T-cell (primary cell): ENCODE measurements at regions not wholly inside any gene's neighbourhood (a gene's known extent, or its start where the extent isn't known, plus 50 kb on each side); places are given as distances from the start of the nearest gene placed in this dataset.
"Not testable (repeated sequence)": the region's sequence is repeated elsewhere in the genome, so short reads cannot be mapped to it uniquely, and the experiment has no call there.

Experiments
- ATAC-seq, 4 experiments: fragments of 200-7000 bp in 3 of 4; fragments of 150-1000 bp in 1 of 4; cut with Tn5 transposase; replicated peaks in 1 of 4; 1 replicate in 3 of 4; 2 replicates in 1 of 4; pipeline ENCODE4 v1.10.0; 2021; ENCODE audit warnings: moderate library complexity in 3 of 4, mild to moderate bottlenecking in 2 of 4, moderate number of reproducible peaks in 1 of 4
- CTCF ChIA-PET, 2 donors: fragments of 300-600 bp; sonication (Branson Sonifier 250); formaldehyde crosslinking; loops; one replicate each; lab custom pipeline; 2022; ENCODE audit warnings: antibody characterized with exemption in 2 of 2; lab: Charles Lee
- POLR2A ChIA-PET, 2 donors: fragments of 300-600 bp; sonication (Branson Sonifier 250); formaldehyde crosslinking; loops; one replicate each; lab custom pipeline; 2022; ENCODE audit warnings: antibody characterized with exemption in 2 of 2; lab: Charles Lee
- DNase-seq, 35 experiments: peaks; one replicate each; pipeline versions ENCODE4 v3.0.0 to v3.0.0-alpha.2; 2013 to 2023
- H3K27ac ChIP-seq: one replicate; pipeline ENCODE4 v1.5.1; 2013; ENCODE audit warnings: low read length
- H3K27me3 ChIP-seq, 2 experiments: replicated peaks in 1 of 2; 1 replicate in 1 of 2; 2 replicates in 1 of 2; pipeline versions ENCODE4 v1.6.1 to v1.7.0; 2013; ENCODE audit warnings: low read length in 1 of 2, mixed read lengths in 1 of 2; ENCODE audit not compliant: control insufficient read depth in 2 of 2, insufficient read depth in 2 of 2; ENCODE audit errors: extremely low read depth in 1 of 2
- H3K36me3 ChIP-seq, 2 donors: 1 replicate in 1 of 2; 2 replicates in 1 of 2; pipeline versions ENCODE4 v1.6.1 to v1.7.0; 2013; ENCODE audit warnings: low read length in 1 of 2; ENCODE audit not compliant: control insufficient read depth in 2 of 2, insufficient read depth in 1 of 2; ENCODE audit errors: extremely low read depth in 1 of 2
- H3K4me1 ChIP-seq, 2 experiments: 1 replicate in 1 of 2; 2 replicates in 1 of 2; pipeline versions ENCODE4 v1.6.1 to v1.7.0; 2013; ENCODE audit warnings: low read length in 2 of 2, mixed read lengths in 1 of 2; ENCODE audit not compliant: insufficient read depth in 2 of 2, control insufficient read depth in 1 of 2; ENCODE audit errors: extremely low read depth in 1 of 2
- H3K4me3 ChIP-seq, 2 donors: 1 replicate in 1 of 2; 2 replicates in 1 of 2; pipeline versions ENCODE4 v1.5.1 to v1.7.0; 2013; ENCODE audit warnings: mild to moderate bottlenecking in 2 of 2, low read length in 1 of 2, moderate library complexity in 1 of 2; ENCODE audit not compliant: control insufficient read depth in 1 of 2; ENCODE audit errors: extremely low read depth in 1 of 2
- H3K9me3 ChIP-seq: 2 replicates; pipeline ENCODE4 v1.7.0; 2013
- H3K27ac Mint-ChIP-seq, 2 donors: one replicate each; pipeline ENCODE4 v1.8.0; 2020 to 2021; ENCODE audit warnings: mild to moderate bottlenecking in 2 of 2, mixed read lengths in 2 of 2
- H3K27me3 Mint-ChIP-seq, 2 donors: one replicate each; pipeline ENCODE4 v1.8.0; 2021 to 2022; ENCODE audit warnings: mixed read lengths in 2 of 2
- H3K36me3 Mint-ChIP-seq: one replicate; pipeline ENCODE4 v1.8.0; 2021; ENCODE audit warnings: mixed read lengths
- H3K4me1 Mint-ChIP-seq, 3 donors: one replicate each; pipeline ENCODE4 v1.8.0; 2020 to 2022; ENCODE audit warnings: mixed read lengths in 3 of 3, mild to moderate bottlenecking in 1 of 3
- H3K4me3 Mint-ChIP-seq, 3 donors: one replicate each; pipeline ENCODE4 v1.8.0; 2020 to 2022; ENCODE audit warnings: mild to moderate bottlenecking in 3 of 3, mixed read lengths in 3 of 3, moderate library complexity in 3 of 3
- H3K9me3 Mint-ChIP-seq, 3 donors: one replicate each; pipeline ENCODE4 v1.8.0; 2020 to 2022; ENCODE audit warnings: mixed read lengths in 3 of 3
- WGBS: methylation state at CpG from one replicate; pipeline ENCODE4 v1.1.5; 2013; ENCODE audit warnings: missing lambda C conversion rate; ENCODE audit not compliant: insufficient coverage; 5-methylcytosine and 5-hydroxymethylcytosine counted together

- WGBS = 100% methylated on average over 2 of the region's 13 CpGs
- CTCF ChIA-PET, H3K4me1 ChIP-seq, H3K9me3 Mint-ChIP-seq, H3K9me3 ChIP-seq, POLR2A ChIA-PET, H3K4me1 Mint-ChIP-seq, H3K36me3 Mint-ChIP-seq, ATAC-seq, H3K27me3 ChIP-seq, DNase-seq, H3K27ac ChIP-seq, H3K4me3 Mint-ChIP-seq, H3K27ac Mint-ChIP-seq, H3K4me3 ChIP-seq, H3K36me3 ChIP-seq: not testable (repeated sequence)
- H3K27me3 Mint-ChIP-seq = peaks cover 0 to 10% of the 10 kb centered on the region in 2 donors
Observed at GRCh38 chrX:23458957-23459356, 124.3 kb downstream of the PTCHD1 start.

- no CpG with 5 or more reads among the region's 3 CpGs for WGBS
- H3K4me3 Mint-ChIP-seq = no peak overlapping the region
Observed at GRCh38 chrX:23465105-23465791, 130.6 kb downstream of the PTCHD1 start.

GRCh38 chrX:23465985-23466384 lies 131.3 kb downstream of the PTCHD1 start:
- Mint-ChIP-seq H3K27ac (no peak overlapping the region), H3K4me3 (no peak overlapping the region), H3K4me1 (no peaks in the 10 kb centered on the region), H3K9me3 (peaks cover 4 to 24% (median 9%) of the 10 kb centered on the region in 3 donors), H3K27me3 (peaks cover 0 to 10% of the 10 kb centered on the region in 2 donors), H3K36me3 (no peaks in the 10 kb centered on the region)
- Histone ChIP-seq H3K27me3 (no peaks in the 10 kb centered on the region), H3K4me3 (no peak overlapping the region), H3K9me3 (peaks cover 2% of the 10 kb centered on the region), H3K4me1 (no peaks in the 10 kb centered on the region), H3K36me3 (no peaks in the 10 kb centered on the region), H3K27ac (no peak overlapping the region)
- WGBS = no CpG with 5 or more reads among the region's 2 CpGs
- DNase-seq (no peak), ATAC-seq (no peak)
- ChIA-PET POLR2A (interaction anchor here in 1 of 2 donors (0.6 kb wide), 1 partner anchor 104 kb away, joined by 3 read pairs; no protein-coding TSS in a partner anchor), CTCF (no interaction called here)

More at GRCh38 chrX:23465105-23465791, 130.6 kb downstream of the PTCHD1 start:
- DNase-seq = no peak
- POLR2A ChIA-PET = no interaction called here
- Histone ChIP-seq H3K4me1 (no peaks in the 10 kb centered on the region), H3K9me3 (peaks cover 2% of the 10 kb centered on the region), H3K27ac (no peak overlapping the region), H3K4me3 (no peak overlapping the region), H3K27me3 (no peaks in the 10 kb centered on the region), H3K36me3 (no peaks in the 10 kb centered on the region)
- H3K4me1 Mint-ChIP-seq = no peaks in the 10 kb centered on the region
- no peak for ATAC-seq
- peaks cover 0 to 10% of the 10 kb centered on the region in 2 donors for H3K27me3 Mint-ChIP-seq
- peaks cover 4 to 24% (median 9%) of the 10 kb centered on the region in 3 donors for H3K9me3 Mint-ChIP-seq
- no peaks in the 10 kb centered on the region for H3K36me3 Mint-ChIP-seq
- no peak overlapping the region for H3K27ac Mint-ChIP-seq
- CTCF ChIA-PET = no interaction called here

- DNase-seq (no peak), ATAC-seq (no peak)
- Mint-ChIP-seq H3K36me3 (no peaks in the 10 kb centered on the region), H3K9me3 (peaks cover 1 to 16% (median 7%) of the 10 kb centered on the region in 3 donors), H3K4me3 (no peak overlapping the region), H3K27ac (no peak overlapping the region), H3K4me1 (no peaks in the 10 kb centered on the region), H3K27me3 (peaks cover 0 to 12% of the 10 kb centered on the region in 2 donors)
- ChIA-PET CTCF (no interaction called here), POLR2A (no interaction called here)
- Histone ChIP-seq H3K4me1 (no peaks in the 10 kb centered on the region), H3K27me3 (no peaks in the 10 kb centered on the region), H3K4me3 (no peak overlapping the region), H3K36me3 (no peaks in the 10 kb centered on the region), H3K27ac (no peak overlapping the region), H3K9me3 (no peaks in the 10 kb centered on the region)
- no CpG with 5 or more reads among the region's 2 CpGs for WGBS
Observed at GRCh38 chrX:23478056-23478455, 143.4 kb downstream of the PTCHD1 start.

GRCh38 chrX:23478561-23478960 lies 143.9 kb downstream of the PTCHD1 start:
- no peaks in the 10 kb centered on the region for H3K36me3 Mint-ChIP-seq
- H3K4me3 ChIP-seq = no peak overlapping the region
- no peak overlapping the region for H3K27ac Mint-ChIP-seq
- no peaks in the 10 kb centered on the region for H3K27me3 ChIP-seq
- no CpG with 5 or more reads among the region's 3 CpGs for WGBS
- ATAC-seq (no peak), DNase-seq (no peak)
- no peaks in the 10 kb centered on the region for H3K4me1 Mint-ChIP-seq
- peaks cover 1 to 16% (median 7%) of the 10 kb centered on the region in 3 donors for H3K9me3 Mint-ChIP-seq
- H3K4me3 Mint-ChIP-seq = no peak overlapping the region
- ChIA-PET POLR2A (no interaction called here), CTCF (no interaction called here)
- no peaks in the 10 kb centered on the region for H3K4me1 ChIP-seq
- no peaks in the 10 kb centered on the region for H3K36me3 ChIP-seq
- no peak overlapping the region for H3K27ac ChIP-seq
- H3K27me3 Mint-ChIP-seq = peaks cover 0 to 14% of the 10 kb centered on the region in 2 donors
- H3K9me3 ChIP-seq = no peaks in the 10 kb centered on the region

- Histone ChIP-seq H3K4me1 (no peaks in the 10 kb centered on the region), H3K27ac (no peak overlapping the region), H3K9me3 (no peaks in the 10 kb centered on the region), H3K27me3 (no peaks in the 10 kb centered on the region), H3K4me3 (no peak overlapping the region), H3K36me3 (no peaks in the 10 kb centered on the region)
- no peak for DNase-seq
- ATAC-seq = no peak
- Mint-ChIP-seq H3K4me1 (no peaks in the 10 kb centered on the region), H3K4me3 (no peak overlapping the region), H3K9me3 (peaks cover 3 to 7% (median 3%) of the 10 kb centered on the region in 3 donors), H3K27ac (no peak overlapping the region), H3K36me3 (no peaks in the 10 kb centered on the region), H3K27me3 (peaks cover 0 to 12% of the 10 kb centered on the region in 2 donors)
- ChIA-PET CTCF (no interaction called here), POLR2A (no interaction called here)
- no CpG with 5 or more reads among the region's 3 CpGs for WGBS
Observed at GRCh38 chrX:23482561-23482960, 147.9 kb downstream of the PTCHD1 start.
